Gastroesophageal sphincter (tissue), 3 donors: ENCODE measurements at regions not wholly inside any gene's neighbourhood (a gene's known extent, or its start where the extent isn't known, plus 50 kb on each side); places are given as distances from the start of the nearest gene placed in this dataset.

Experiments used
- EP300 ChIP-seq: sonication (generic); formaldehyde crosslinking; IDR thresholded peaks from one replicate; pipeline ENCODE4 v1.6.1; 2017; ENCODE audit warnings: antibody characterized with exemption, mild to moderate bottlenecking
- POLR2A ChIP-seq, 2 donors: fragments of 450-650 bp; IDR thresholded peaks; one replicate each; pipeline ENCODE4 v1.6.1; 2017; ENCODE audit warnings: antibody characterized with exemption in 2 of 2, mild to moderate bottlenecking in 2 of 2, moderate library complexity in 1 of 2
- TF ChIP-seq, protein P1 (sequence below), 4 experiments: fragments of 200-600 bp in 2 of 4; fragments of 450-650 bp in 2 of 4; sonication (generic) in 1 of 4; IDR thresholded peaks; one replicate each; pipeline ENCODE4 v1.5.1; 2017 to 2019; ENCODE audit warnings: antibody characterized with exemption in 4 of 4, mild to moderate bottlenecking in 2 of 4, moderate library complexity in 2 of 4

DNA sequence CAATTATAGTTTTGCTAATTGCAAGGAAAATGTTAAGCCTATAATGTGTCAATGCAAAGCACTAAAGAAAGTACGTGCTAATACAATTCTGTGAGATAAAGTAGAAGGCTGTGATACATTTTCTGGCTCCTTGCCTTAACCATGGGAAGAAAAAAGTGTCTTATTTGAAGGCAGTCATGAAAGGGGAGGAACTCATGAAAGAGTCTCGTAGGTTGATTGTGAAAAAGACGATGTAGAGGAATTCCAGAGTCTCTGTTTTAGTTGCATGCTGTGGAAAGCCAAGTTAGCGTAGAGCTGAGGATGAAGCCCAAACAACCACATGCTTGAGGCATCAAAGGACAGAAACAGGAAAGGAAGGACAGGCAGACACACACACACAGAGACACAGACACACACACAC is 214.1 kb downstream of the MEIS1 start:
- TF ChIP-seq, protein P1, sequence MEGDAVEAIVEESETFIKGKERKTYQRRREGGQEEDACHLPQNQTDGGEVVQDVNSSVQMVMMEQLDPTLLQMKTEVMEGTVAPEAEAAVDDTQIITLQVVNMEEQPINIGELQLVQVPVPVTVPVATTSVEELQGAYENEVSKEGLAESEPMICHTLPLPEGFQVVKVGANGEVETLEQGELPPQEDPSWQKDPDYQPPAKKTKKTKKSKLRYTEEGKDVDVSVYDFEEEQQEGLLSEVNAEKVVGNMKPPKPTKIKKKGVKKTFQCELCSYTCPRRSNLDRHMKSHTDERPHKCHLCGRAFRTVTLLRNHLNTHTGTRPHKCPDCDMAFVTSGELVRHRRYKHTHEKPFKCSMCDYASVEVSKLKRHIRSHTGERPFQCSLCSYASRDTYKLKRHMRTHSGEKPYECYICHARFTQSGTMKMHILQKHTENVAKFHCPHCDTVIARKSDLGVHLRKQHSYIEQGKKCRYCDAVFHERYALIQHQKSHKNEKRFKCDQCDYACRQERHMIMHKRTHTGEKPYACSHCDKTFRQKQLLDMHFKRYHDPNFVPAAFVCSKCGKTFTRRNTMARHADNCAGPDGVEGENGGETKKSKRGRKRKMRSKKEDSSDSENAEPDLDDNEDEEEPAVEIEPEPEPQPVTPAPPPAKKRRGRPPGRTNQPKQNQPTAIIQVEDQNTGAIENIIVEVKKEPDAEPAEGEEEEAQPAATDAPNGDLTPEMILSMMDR (IDR thresholded peaks at IDR 0.05), result no peak
- TF ChIP-seq EP300 (no peak), POLR2A (IDR thresholded peaks at IDR 0.05) (no peak)
